HCT116 (cell line): ENCODE measurements at regions not wholly inside any gene's neighbourhood (a gene's known extent, or its start where the extent isn't known, plus 50 kb on each side); places are given as distances from the start of the nearest gene placed in this dataset.

Source experiments
- EZH2 ChIP-seq: fragments of 200-600 bp; sonication (generic); IDR thresholded peaks from 2 replicates; pipeline ENCODE4 v1.6.1; 2017; ENCODE audit warnings: antibody characterized with exemption, mixed run types
- TF ChIP-seq, protein P1 (sequence below), 3 experiments: fragments of 200-600 bp in 1 of 3; sonication (generic) in 1 of 3; IDR thresholded peaks in 2 of 3; conservative IDR thresholded peaks in 1 of 3; 2 replicates each; pipeline ENCODE4 v1.5.1; 2012 to 2017; ENCODE audit warnings: low read depth in 2 of 3, low read length in 2 of 3, antibody characterized with exemption in 1 of 3, borderline replicate concordance in 1 of 3, control low read depth in 1 of 3, mild to moderate bottlenecking in 1 of 3, mixed read lengths in 1 of 3, mixed run types in 1 of 3, moderate library complexity in 1 of 3; ENCODE audit not compliant: insufficient read depth in 1 of 3
- TF ChIP-seq, protein P2 (sequence below): IDR thresholded peaks from 2 replicates; pipeline ENCODE4 v1.6.1; 2012
- TF ChIP-seq, protein P3 (sequence below): IDR thresholded peaks from 2 replicates; pipeline ENCODE4 v1.6.1; 2011; ENCODE audit warnings: mild to moderate bottlenecking, low read length, moderate library complexity; ENCODE audit not compliant: insufficient replicate concordance; ENCODE audit errors: extremely low read depth

DNA sequence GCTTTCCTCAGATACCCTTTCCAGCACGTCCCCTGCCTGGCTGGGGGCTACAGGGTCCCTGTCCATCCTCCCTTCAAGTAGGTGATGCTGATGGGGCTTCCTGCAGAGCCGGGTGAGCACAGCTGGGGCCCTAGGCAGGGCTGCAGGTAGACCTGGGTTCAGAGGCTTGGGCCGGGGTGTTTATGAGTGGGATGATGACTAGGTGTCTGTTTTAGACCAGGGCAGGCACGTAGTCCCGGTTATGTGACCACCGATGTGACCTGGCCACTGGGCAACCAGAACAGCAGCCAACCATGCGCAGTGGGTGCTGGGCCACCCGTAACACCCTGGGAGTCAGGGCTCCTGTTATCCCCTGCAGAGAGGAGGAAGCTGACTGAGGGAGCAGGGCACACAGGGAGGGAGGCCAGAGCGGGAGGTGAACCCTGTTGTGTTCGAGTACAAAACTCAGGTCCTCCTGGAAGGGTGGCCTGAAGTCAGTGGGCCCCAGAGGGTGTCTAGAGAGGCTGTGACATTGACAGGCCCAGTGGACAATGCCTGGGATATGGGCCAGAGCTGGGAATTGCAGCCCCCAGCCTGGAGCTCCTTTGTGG lies 101.6 kb downstream of the PLXNA1 start:
- TF ChIP-seq, protein P1, sequence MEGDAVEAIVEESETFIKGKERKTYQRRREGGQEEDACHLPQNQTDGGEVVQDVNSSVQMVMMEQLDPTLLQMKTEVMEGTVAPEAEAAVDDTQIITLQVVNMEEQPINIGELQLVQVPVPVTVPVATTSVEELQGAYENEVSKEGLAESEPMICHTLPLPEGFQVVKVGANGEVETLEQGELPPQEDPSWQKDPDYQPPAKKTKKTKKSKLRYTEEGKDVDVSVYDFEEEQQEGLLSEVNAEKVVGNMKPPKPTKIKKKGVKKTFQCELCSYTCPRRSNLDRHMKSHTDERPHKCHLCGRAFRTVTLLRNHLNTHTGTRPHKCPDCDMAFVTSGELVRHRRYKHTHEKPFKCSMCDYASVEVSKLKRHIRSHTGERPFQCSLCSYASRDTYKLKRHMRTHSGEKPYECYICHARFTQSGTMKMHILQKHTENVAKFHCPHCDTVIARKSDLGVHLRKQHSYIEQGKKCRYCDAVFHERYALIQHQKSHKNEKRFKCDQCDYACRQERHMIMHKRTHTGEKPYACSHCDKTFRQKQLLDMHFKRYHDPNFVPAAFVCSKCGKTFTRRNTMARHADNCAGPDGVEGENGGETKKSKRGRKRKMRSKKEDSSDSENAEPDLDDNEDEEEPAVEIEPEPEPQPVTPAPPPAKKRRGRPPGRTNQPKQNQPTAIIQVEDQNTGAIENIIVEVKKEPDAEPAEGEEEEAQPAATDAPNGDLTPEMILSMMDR (IDR thresholded peaks at IDR 0.05 in 2 of 3, conservative IDR thresholded peaks at IDR 0.05 in 1 of 3; ENCODE audit: borderline replicate concordance in 1 of 3, insufficient read depth in 1 of 3, low read depth in 2 of 3, low read length in 2 of 3) = no peak
- TF ChIP-seq, protein P2, sequence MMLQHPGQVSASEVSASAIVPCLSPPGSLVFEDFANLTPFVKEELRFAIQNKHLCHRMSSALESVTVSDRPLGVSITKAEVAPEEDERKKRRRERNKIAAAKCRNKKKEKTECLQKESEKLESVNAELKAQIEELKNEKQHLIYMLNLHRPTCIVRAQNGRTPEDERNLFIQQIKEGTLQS = no peak
- TF ChIP-seq EZH2 = no peak
- TF ChIP-seq, protein P3, sequence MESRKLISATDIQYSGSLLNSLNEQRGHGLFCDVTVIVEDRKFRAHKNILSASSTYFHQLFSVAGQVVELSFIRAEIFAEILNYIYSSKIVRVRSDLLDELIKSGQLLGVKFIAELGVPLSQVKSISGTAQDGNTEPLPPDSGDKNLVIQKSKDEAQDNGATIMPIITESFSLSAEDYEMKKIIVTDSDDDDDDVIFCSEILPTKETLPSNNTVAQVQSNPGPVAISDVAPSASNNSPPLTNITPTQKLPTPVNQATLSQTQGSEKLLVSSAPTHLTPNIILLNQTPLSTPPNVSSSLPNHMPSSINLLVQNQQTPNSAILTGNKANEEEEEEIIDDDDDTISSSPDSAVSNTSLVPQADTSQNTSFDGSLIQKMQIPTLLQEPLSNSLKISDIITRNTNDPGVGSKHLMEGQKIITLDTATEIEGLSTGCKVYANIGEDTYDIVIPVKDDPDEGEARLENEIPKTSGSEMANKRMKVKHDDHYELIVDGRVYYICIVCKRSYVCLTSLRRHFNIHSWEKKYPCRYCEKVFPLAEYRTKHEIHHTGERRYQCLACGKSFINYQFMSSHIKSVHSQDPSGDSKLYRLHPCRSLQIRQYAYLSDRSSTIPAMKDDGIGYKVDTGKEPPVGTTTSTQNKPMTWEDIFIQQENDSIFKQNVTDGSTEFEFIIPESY = no peak
